ENCODE measurements at regions not wholly inside any gene's neighbourhood (a gene's known extent, or its start where the extent isn't known, plus 50 kb on each side); places are given as distances from the start of the nearest gene placed in this dataset.

DNA sequence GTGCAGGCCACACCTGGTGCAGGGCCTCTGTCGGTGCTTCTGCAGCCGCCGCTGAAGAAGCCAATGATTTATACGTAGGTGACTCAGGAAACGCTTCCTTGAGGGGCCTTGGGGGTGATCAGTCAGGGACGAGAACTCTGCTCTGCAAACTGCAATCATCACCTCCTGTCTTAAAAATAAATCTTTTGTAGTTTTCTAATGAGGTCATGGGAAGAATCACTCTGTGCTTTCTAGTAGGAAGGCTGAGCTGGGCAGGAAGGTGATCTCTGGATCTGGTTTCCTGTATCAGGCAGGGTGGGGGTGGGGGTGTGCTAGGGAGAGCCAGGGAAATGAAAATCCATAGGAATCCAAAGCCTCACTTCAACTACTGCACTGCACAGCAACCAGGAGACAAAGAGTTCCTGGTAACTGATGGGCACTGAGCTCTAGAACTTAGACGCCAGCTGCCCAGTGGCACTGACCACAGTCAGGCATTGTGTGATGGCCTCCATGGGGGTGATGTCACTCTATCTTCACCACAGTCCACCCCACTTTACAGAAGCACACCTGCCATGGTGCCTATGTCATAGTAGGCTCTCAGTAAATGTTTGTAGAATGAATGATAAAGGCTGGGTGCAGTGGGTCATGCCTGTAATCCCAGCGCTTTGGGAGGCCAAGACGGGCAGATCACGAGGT is 292.4 kb upstream of the PWP1 start:
- no peak for TF ChIP-seq EZH2 (IDR thresholded peaks at IDR 0.05; ENCODE audit: low read depth, unreplicated experiment)
- no peak for TF ChIP-seq POLR2AphosphoS5 (IDR thresholded peaks at IDR 0.05; ENCODE audit: low read depth)
- no peak for TF ChIP-seq CTCF (conservative IDR thresholded peaks at IDR 0.05; ENCODE audit: low read depth in 2 of 2)
- no peak for TF ChIP-seq EZH2phosphoT487 (IDR thresholded peaks at IDR 0.05; ENCODE audit: unreplicated experiment)
- TF ChIP-seq CREB1 (CRISPR knock-in tag; IDR thresholded peaks at IDR 0.05; ENCODE audit: low read depth) = no peak
- TF ChIP-seq STAT1 (IDR thresholded peaks at IDR 0.05; ENCODE audit: unreplicated experiment) = no peak
- no peak for TF ChIP-seq REST (IDR thresholded peaks at IDR 0.05; ENCODE audit: unreplicated experiment)
- TF ChIP-seq, protein P1, sequence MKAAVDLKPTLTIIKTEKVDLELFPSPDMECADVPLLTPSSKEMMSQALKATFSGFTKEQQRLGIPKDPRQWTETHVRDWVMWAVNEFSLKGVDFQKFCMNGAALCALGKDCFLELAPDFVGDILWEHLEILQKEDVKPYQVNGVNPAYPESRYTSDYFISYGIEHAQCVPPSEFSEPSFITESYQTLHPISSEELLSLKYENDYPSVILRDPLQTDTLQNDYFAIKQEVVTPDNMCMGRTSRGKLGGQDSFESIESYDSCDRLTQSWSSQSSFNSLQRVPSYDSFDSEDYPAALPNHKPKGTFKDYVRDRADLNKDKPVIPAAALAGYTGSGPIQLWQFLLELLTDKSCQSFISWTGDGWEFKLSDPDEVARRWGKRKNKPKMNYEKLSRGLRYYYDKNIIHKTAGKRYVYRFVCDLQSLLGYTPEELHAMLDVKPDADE (IDR thresholded peaks at IDR 0.05) = no peak
- no peak for TF ChIP-seq ZNF114 (CRISPR knock-in tag; IDR thresholded peaks at IDR 0.05)

Data from GM23338 (cell line).